ENCODE measurements at regions not wholly inside any gene's neighbourhood (a gene's known extent, or its start where the extent isn't known, plus 50 kb on each side); places are given as distances from the start of the nearest gene placed in this dataset.

- no peak for DNase-seq
- Mint-ChIP-seq H3K9me3 (no peaks in the 10 kb centered on the region), H3K4me3 (no peak overlapping the region), H3K27ac (no peak overlapping the region), H3K4me1 (no peaks in the 10 kb centered on the region), H3K27me3 (no peaks in the 10 kb centered on the region), H3K36me3 (no peaks in the 10 kb centered on the region)
Measured at GRCh38 chr11:92276773-92277172, 52.2 kb downstream of the FAT3 start.

GRCh38 chr11:92277871-92278270, 53.3 kb downstream of the FAT3 start:
- Mint-ChIP-seq H3K9me3 (no peaks in the 10 kb centered on the region), H3K4me3 (no peak overlapping the region), H3K36me3 (no peaks in the 10 kb centered on the region), H3K27me3 (no peaks in the 10 kb centered on the region), H3K27ac (no peak overlapping the region), H3K4me1 (no peaks in the 10 kb centered on the region)
- DNase-seq, result no peak

GRCh38 chr11:92278791-92279433, 54.3 kb downstream of the FAT3 start:
- H3K27me3 Mint-ChIP-seq, result no peaks in the 10 kb centered on the region

GRCh38 chr11:92284107-92284506, 59.5 kb downstream of the FAT3 start:
- H3K4me3 Mint-ChIP-seq, result no peak overlapping the region
- H3K36me3 Mint-ChIP-seq, result no peaks in the 10 kb centered on the region
- no peak for DNase-seq
- H3K9me3 Mint-ChIP-seq, result no peaks in the 10 kb centered on the region
- H3K4me1 Mint-ChIP-seq, result no peaks in the 10 kb centered on the region
- H3K27ac Mint-ChIP-seq, result no peak overlapping the region
- no peaks in the 10 kb centered on the region for H3K27me3 Mint-ChIP-seq

More at GRCh38 chr11:92278791-92279433, 54.3 kb downstream of the FAT3 start:
- no peaks in the 10 kb centered on the region for H3K36me3 Mint-ChIP-seq
- H3K9me3 Mint-ChIP-seq, result no peaks in the 10 kb centered on the region
- no peaks in the 10 kb centered on the region for H3K4me1 Mint-ChIP-seq
- H3K4me3 Mint-ChIP-seq, result no peak overlapping the region
- no peak for DNase-seq
- no peak overlapping the region for H3K27ac Mint-ChIP-seq

- H3K27me3 Mint-ChIP-seq, result no peaks in the 10 kb centered on the region
- H3K27ac Mint-ChIP-seq, result no peak overlapping the region
- H3K9me3 Mint-ChIP-seq, result no peaks in the 10 kb centered on the region
- H3K4me3 Mint-ChIP-seq, result no peak overlapping the region
- no peaks in the 10 kb centered on the region for H3K36me3 Mint-ChIP-seq
- no peaks in the 10 kb centered on the region for H3K4me1 Mint-ChIP-seq
- no peak for DNase-seq
Measured at GRCh38 chr11:92284558-92284957, 59.9 kb downstream of the FAT3 start.

- no peak for DNase-seq
- H3K27ac Mint-ChIP-seq, result no peak overlapping the region
Measured at GRCh38 chr11:92285776-92286175, 61.2 kb downstream of the FAT3 start.

GRCh38 chr11:92286709-92287108, 62.1 kb downstream of the FAT3 start:
- Mint-ChIP-seq H3K9me3 (no peaks in the 10 kb centered on the region), H3K4me1 (no peaks in the 10 kb centered on the region), H3K27ac (no peak overlapping the region), H3K27me3 (no peaks in the 10 kb centered on the region), H3K36me3 (no peaks in the 10 kb centered on the region), H3K4me3 (no peak overlapping the region)
- no peak for DNase-seq

More at GRCh38 chr11:92285776-92286175, 61.2 kb downstream of the FAT3 start:
- Mint-ChIP-seq H3K9me3 (no peaks in the 10 kb centered on the region), H3K4me3 (no peak overlapping the region), H3K4me1 (no peaks in the 10 kb centered on the region), H3K27me3 (no peaks in the 10 kb centered on the region), H3K36me3 (no peaks in the 10 kb centered on the region)

- Mint-ChIP-seq H3K9me3 (no peaks in the 10 kb centered on the region), H3K27me3 (no peaks in the 10 kb centered on the region), H3K4me1 (no peaks in the 10 kb centered on the region), H3K36me3 (no peaks in the 10 kb centered on the region), H3K27ac (no peak overlapping the region), H3K4me3 (no peak overlapping the region)
- DNase-seq, result no peak
Measured at GRCh38 chr11:92295175-92296137, 70.8 kb downstream of the FAT3 start.

GRCh38 chr11:92296138-92296515, 71.5 kb downstream of the FAT3 start:
- H3K27ac Mint-ChIP-seq, result no peak overlapping the region
- H3K36me3 Mint-ChIP-seq, result no peaks in the 10 kb centered on the region
- no peak overlapping the region for H3K4me3 Mint-ChIP-seq
- no peaks in the 10 kb centered on the region for H3K27me3 Mint-ChIP-seq
- no peak for DNase-seq
- no peaks in the 10 kb centered on the region for H3K9me3 Mint-ChIP-seq
- H3K4me1 Mint-ChIP-seq, result no peaks in the 10 kb centered on the region

GRCh38 chr11:92297567-92298553, 73.2 kb downstream of the FAT3 start:
- no peak for DNase-seq
- Mint-ChIP-seq H3K36me3 (no peaks in the 10 kb centered on the region), H3K4me1 (no peaks in the 10 kb centered on the region), H3K27me3 (no peaks in the 10 kb centered on the region), H3K9me3 (no peaks in the 10 kb centered on the region), H3K27ac (no peak overlapping the region), H3K4me3 (no peak overlapping the region)

- peaks cover 3% of the 10 kb centered on the region for H3K27me3 Mint-ChIP-seq
- H3K36me3 Mint-ChIP-seq, result no peaks in the 10 kb centered on the region
- no peak for DNase-seq
- no peaks in the 10 kb centered on the region for H3K4me1 Mint-ChIP-seq
- H3K9me3 Mint-ChIP-seq, result peaks cover 3% of the 10 kb centered on the region
- H3K27ac Mint-ChIP-seq, result no peak overlapping the region
- H3K4me3 Mint-ChIP-seq, result no peak overlapping the region
Measured at GRCh38 chr11:92300876-92301275, 76.3 kb downstream of the FAT3 start.

GRCh38 chr11:92302770-92303169, 78.2 kb downstream of the FAT3 start:
- no peak for DNase-seq
- Mint-ChIP-seq H3K4me1 (no peaks in the 10 kb centered on the region), H3K36me3 (no peaks in the 10 kb centered on the region), H3K9me3 (peaks cover 3% of the 10 kb centered on the region), H3K27ac (no peak overlapping the region), H3K4me3 (no peak overlapping the region), H3K27me3 (peaks cover 3% of the 10 kb centered on the region)

- no peak overlapping the region for H3K27ac Mint-ChIP-seq
- peaks cover 3% of the 10 kb centered on the region for H3K27me3 Mint-ChIP-seq
Measured at GRCh38 chr11:92304271-92304670, 79.7 kb downstream of the FAT3 start.

GRCh38 chr11:92306966-92307510, 82.4 kb downstream of the FAT3 start:
- peaks cover 3% of the 10 kb centered on the region for H3K9me3 Mint-ChIP-seq
- H3K4me3 Mint-ChIP-seq, result no peak overlapping the region
- DNase-seq, result no peak
- H3K27me3 Mint-ChIP-seq, result peaks cover 7% of the 10 kb centered on the region
- no peaks in the 10 kb centered on the region for H3K4me1 Mint-ChIP-seq
- no peaks in the 10 kb centered on the region for H3K36me3 Mint-ChIP-seq
- no peak overlapping the region for H3K27ac Mint-ChIP-seq

More at GRCh38 chr11:92304271-92304670, 79.7 kb downstream of the FAT3 start:
- peaks cover 3% of the 10 kb centered on the region for H3K9me3 Mint-ChIP-seq
- H3K4me1 Mint-ChIP-seq, result no peaks in the 10 kb centered on the region
- no peaks in the 10 kb centered on the region for H3K36me3 Mint-ChIP-seq
- DNase-seq, result no peak
- H3K4me3 Mint-ChIP-seq, result no peak overlapping the region

Data from activated naive CD8-positive, alpha-beta T cell treated with anti-CD3 and anti-CD28 coated beads for 36 hours (primary cell).